OCI-LY3 (cell line): ENCODE measurements at regions not wholly inside any gene's neighbourhood (a gene's known extent, or its start where the extent isn't known, plus 50 kb on each side); places are given as distances from the start of the nearest gene placed in this dataset.
A peak's percentile ranks its signal among the peaks of the same experiment; 100 is the strongest.

Experiments used
- H2AFZ ChIP-seq: fragments of 200-600, 300-600 bp; shearing (Covaris generic); 2 replicates; pipeline ENCODE4 v1.6.0; 2014; ENCODE audit warnings: antibody characterized with exemption, low read depth, low read length
- H3K27ac ChIP-seq: fragments of 200-600, 300-600 bp; sonication (generic); 2 replicates; pipeline ENCODE4 v1.5.1; 2014; ENCODE audit warnings: mild to moderate bottlenecking, low read length, moderate library complexity, mixed read lengths
- H3K27me3 ChIP-seq: fragments of 200-600, 300-600 bp; sonication (generic); 2 replicates; pipeline ENCODE4 v1.6.1; 2014; ENCODE audit warnings: low read depth, low read length, mixed read lengths
- H3K36me3 ChIP-seq: fragments of 200-600, 300-600 bp; sonication (generic); replicated peaks from 2 replicates; pipeline ENCODE3; 2014; ENCODE audit warnings: low read depth, low read length, mixed read lengths
- H3K4me1 ChIP-seq: fragments of 300-600, 200-600 bp; sonication (generic); 2 replicates; pipeline ENCODE4 v1.6.1; 2014; ENCODE audit warnings: low read length, mixed read lengths
- H3K4me2 ChIP-seq: fragments of 200-600, 300-600 bp; sonication (generic); 2 replicates; pipeline ENCODE4 v1.6.1; 2014; ENCODE audit warnings: low read length, mixed read lengths
- H3K4me3 ChIP-seq: fragments of 300-600, 200-600 bp; sonication (generic); 2 replicates; pipeline ENCODE4 v1.5.1; 2014; ENCODE audit warnings: antibody characterized with exemption, mild to moderate bottlenecking, low read length, moderate library complexity
- H3K79me2 ChIP-seq: fragments of 300-600, 200-600 bp; shearing (Covaris generic); 2 replicates; pipeline ENCODE4 v1.6.1; 2014; ENCODE audit warnings: mild to moderate bottlenecking, low read length, mixed read lengths
- H3K9ac ChIP-seq: fragments of 300-600, 200-600 bp; shearing (Covaris generic); 2 replicates; pipeline ENCODE4 v1.6.0; 2014; ENCODE audit warnings: mild to moderate bottlenecking, low read length, moderate library complexity
- H3K9me3 ChIP-seq: fragments of 200-600, 300-600 bp; shearing (Covaris generic); 2 replicates; pipeline ENCODE4 v1.6.1; 2014; ENCODE audit warnings: low read length, mixed read lengths; ENCODE audit not compliant: insufficient read depth
- H4K20me1 ChIP-seq: fragments of 200-600, 300-600 bp; sonication (generic); 2 replicates; pipeline ENCODE4 v1.6.1; 2016; ENCODE audit warnings: low read length, mixed read lengths; ENCODE audit not compliant: insufficient read depth
- EZH2phosphoT487 ChIP-seq: fragments of 200-600 bp; shearing (Covaris generic); IDR thresholded peaks from 2 replicates; pipeline ENCODE4 v1.6.1; 2018; ENCODE audit warnings: antibody characterized with exemption, mixed run types, low read depth
- TF ChIP-seq, protein P1 (sequence below): fragments of 200-600, 300-600 bp; sonication (generic); IDR thresholded peaks from 2 replicates; pipeline ENCODE4 v1.5.1; 2014; ENCODE audit warnings: antibody characterized with exemption, low read length, low read depth

GRCh38 chr3:193842832-193843473 lies 249.9 kb downstream of the OPA1 start:
- Histone ChIP-seq H3K27ac (no peak overlapping the region), H3K9me3 (no peaks in the 10 kb centered on the region), H3K4me3 (0 out of 2 replicates have a peak overlapping the region, but pooled peaks have one; percentile 57), H3K4me1 (peaks cover 38% of the 10 kb centered on the region), H3K4me2 (peak overlapping the region; percentile 89), H3K9ac (no peak overlapping the region), H3K79me2 (no peaks in the 10 kb centered on the region), H4K20me1 (no peaks in the 10 kb centered on the region), H2AFZ (no peak overlapping the region), H3K36me3 (no peaks in the 10 kb centered on the region), H3K27me3 (peaks cover 2% of the 10 kb centered on the region; the same call in 1 of the 2 replicates)
- no peak for TF ChIP-seq EZH2phosphoT487
- TF ChIP-seq, protein P1, sequence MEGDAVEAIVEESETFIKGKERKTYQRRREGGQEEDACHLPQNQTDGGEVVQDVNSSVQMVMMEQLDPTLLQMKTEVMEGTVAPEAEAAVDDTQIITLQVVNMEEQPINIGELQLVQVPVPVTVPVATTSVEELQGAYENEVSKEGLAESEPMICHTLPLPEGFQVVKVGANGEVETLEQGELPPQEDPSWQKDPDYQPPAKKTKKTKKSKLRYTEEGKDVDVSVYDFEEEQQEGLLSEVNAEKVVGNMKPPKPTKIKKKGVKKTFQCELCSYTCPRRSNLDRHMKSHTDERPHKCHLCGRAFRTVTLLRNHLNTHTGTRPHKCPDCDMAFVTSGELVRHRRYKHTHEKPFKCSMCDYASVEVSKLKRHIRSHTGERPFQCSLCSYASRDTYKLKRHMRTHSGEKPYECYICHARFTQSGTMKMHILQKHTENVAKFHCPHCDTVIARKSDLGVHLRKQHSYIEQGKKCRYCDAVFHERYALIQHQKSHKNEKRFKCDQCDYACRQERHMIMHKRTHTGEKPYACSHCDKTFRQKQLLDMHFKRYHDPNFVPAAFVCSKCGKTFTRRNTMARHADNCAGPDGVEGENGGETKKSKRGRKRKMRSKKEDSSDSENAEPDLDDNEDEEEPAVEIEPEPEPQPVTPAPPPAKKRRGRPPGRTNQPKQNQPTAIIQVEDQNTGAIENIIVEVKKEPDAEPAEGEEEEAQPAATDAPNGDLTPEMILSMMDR, result no peak

DNA sequence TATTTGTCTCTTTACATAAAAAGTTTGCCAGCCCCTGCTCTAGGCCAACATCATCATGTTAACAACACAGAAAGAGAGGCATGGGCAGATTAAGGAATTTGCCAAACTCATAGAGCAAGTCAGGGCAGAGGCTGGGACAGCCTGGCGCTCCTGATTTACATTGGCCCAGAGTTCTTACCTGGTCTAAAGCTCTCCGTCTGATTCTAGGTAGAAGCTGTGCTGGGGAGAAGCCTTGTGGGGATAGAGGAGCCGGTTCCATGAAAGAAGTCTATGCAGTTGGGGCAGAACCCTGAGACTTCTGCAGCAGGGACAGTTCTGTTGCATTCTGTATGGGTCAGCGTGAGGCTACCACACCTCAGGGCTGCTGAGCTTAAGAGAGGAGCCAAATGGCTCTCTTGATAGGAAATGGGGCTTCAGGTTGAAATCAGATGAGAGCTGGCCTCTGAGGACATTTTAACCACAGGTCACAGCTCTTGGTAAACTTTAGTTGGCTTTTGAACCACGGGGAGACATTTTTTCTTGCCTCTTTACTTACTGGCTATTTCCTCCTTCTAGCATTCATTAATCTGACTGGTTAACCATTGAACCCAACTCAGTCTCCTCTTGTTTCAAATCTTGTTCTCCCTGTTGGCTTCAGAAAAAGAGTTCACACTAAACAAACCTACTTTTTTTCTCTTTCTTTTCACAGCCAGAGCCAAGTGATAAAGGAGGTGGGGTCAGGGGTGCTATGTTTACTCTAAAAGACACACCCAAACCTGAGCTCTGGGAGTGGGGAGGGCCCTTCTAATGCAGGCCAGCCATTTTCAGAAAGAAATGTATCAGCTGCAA lies 250.7 kb downstream of the OPA1 start:
- no peaks in the 10 kb centered on the region for H3K36me3 ChIP-seq
- H4K20me1 ChIP-seq, result no peaks in the 10 kb centered on the region
- H3K27me3 ChIP-seq, result peaks cover 2% of the 10 kb centered on the region; the same call in 1 of the 2 replicates
- H3K9me3 ChIP-seq, result no peaks in the 10 kb centered on the region
- peaks cover 33% of the 10 kb centered on the region for H3K4me1 ChIP-seq
- H2AFZ ChIP-seq, result peak overlapping the region; percentile 93
- peak overlapping the region; percentile 39 for H3K4me2 ChIP-seq
- H3K27ac ChIP-seq, result peak overlapping the region; percentile 35
- no peaks in the 10 kb centered on the region for H3K79me2 ChIP-seq
- H3K4me3 ChIP-seq, result peak overlapping the region; percentile 11; the same call in 1 of the 2 replicates
- no peak for TF ChIP-seq EZH2phosphoT487
- TF ChIP-seq, protein P1, result no peak
- peak overlapping the region; percentile 20; the same call in 1 of the 2 replicates for H3K9ac ChIP-seq

GRCh38 chr3:193844472-193844871 lies 251.5 kb downstream of the OPA1 start:
- Histone ChIP-seq H3K79me2 (no peaks in the 10 kb centered on the region), H3K9ac (peak overlapping the region; percentile 20; the same call in 1 of the 2 replicates), H3K27ac (peak overlapping the region; percentile 35; the same call in 1 of the 2 replicates), H4K20me1 (no peaks in the 10 kb centered on the region), H3K4me2 (peak overlapping the region; percentile 39; the same call in 1 of the 2 replicates), H3K4me3 (0 out of 2 replicates have a peak overlapping the region, but pooled peaks have one; percentile 11), H3K4me1 (peaks cover 33% of the 10 kb centered on the region), H3K36me3 (no peaks in the 10 kb centered on the region), H3K27me3 (peaks cover 2% of the 10 kb centered on the region; the same call in 1 of the 2 replicates), H2AFZ (peak overlapping the region; percentile 93), H3K9me3 (no peaks in the 10 kb centered on the region)
- no peak for TF ChIP-seq EZH2phosphoT487
- TF ChIP-seq, protein P1, result no peak

DNA sequence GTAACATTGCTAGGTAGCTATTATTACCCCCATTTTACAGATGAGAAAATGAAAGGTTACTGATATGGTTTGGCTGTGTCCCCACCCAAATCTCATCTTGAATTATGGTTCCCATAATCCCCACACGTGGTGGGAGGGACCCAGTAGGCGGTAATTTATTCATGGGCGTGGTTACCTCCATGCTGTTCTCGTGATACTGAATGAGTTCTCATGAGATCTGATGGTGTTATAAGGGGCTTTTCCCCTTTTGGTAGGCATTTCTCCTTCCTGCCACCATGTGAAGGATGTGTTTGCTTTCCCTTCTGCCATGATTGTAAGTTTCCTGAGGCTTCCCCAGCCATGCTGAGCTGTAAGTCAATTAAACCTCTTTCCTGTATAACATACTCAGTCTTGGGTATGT lies 252.1 kb downstream of the OPA1 start:
- peaks cover 2% of the 10 kb centered on the region; the same call in 1 of the 2 replicates for H3K27me3 ChIP-seq
- peaks cover 33% of the 10 kb centered on the region for H3K4me1 ChIP-seq
- no peaks in the 10 kb centered on the region for H3K9me3 ChIP-seq
- no peak overlapping the region for H2AFZ ChIP-seq
- no peak overlapping the region for H3K27ac ChIP-seq
- no peak overlapping the region for H3K4me2 ChIP-seq
- H3K36me3 ChIP-seq, result no peaks in the 10 kb centered on the region
- no peak overlapping the region for H3K9ac ChIP-seq
- no peaks in the 10 kb centered on the region for H4K20me1 ChIP-seq
- no peaks in the 10 kb centered on the region for H3K79me2 ChIP-seq
- H3K4me3 ChIP-seq, result no peak overlapping the region
- TF ChIP-seq, protein P1, result no peak
- no peak for TF ChIP-seq EZH2phosphoT487
